ENCODE measurements at regions not wholly inside any gene's neighbourhood (a gene's known extent, or its start where the extent isn't known, plus 50 kb on each side); places are given as distances from the start of the nearest gene placed in this dataset.
A peak's percentile ranks its signal among the peaks of the same experiment; 100 is the strongest.

DNA sequence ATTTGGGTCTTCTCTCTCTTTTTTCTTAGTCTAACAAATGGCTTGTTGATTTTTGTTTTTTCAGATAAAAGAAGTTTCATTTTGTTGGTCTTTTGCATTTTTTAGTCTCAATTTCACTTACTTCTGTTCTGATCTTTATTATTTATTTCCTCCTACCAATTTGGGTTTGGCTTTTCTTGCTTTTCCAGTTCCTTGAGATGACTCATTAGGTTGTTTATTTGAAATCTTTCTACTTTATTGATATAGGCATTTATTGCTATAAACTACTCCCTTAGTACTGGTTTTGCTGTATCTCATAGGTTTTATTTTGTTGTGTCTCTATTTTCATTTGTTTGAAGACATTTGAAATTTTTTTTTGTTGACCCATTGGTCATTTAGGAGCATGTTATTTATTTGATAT is 152.2 kb upstream of the MPHOSPH6 start:
- no peak for ATAC-seq (ENCODE audit: insufficient number of reproducible peaks, low FRiP score, low read depth)
- H3K4me3 ChIP-seq = no peak overlapping the region

GRCh38 chr16:82319038-82319437 is 149.0 kb upstream of the MPHOSPH6 start:
- Histone ChIP-seq H3K27me3 (replicated peaks; ENCODE audit: insufficient read depth) (no peaks in the 10 kb centered on the region), H3K27ac (no peak overlapping the region), H3K36me3 (no peaks in the 10 kb centered on the region), H3K9me3 (no peaks in the 10 kb centered on the region), H3K4me1 (ENCODE audit: control insufficient read depth in 1 of 2, low read depth in 2 of 2) (peaks cover 6 to 13% of the 10 kb centered on the region in 2 donors), H3K4me3 (no peak overlapping the region)
- TF ChIP-seq, protein P1, sequence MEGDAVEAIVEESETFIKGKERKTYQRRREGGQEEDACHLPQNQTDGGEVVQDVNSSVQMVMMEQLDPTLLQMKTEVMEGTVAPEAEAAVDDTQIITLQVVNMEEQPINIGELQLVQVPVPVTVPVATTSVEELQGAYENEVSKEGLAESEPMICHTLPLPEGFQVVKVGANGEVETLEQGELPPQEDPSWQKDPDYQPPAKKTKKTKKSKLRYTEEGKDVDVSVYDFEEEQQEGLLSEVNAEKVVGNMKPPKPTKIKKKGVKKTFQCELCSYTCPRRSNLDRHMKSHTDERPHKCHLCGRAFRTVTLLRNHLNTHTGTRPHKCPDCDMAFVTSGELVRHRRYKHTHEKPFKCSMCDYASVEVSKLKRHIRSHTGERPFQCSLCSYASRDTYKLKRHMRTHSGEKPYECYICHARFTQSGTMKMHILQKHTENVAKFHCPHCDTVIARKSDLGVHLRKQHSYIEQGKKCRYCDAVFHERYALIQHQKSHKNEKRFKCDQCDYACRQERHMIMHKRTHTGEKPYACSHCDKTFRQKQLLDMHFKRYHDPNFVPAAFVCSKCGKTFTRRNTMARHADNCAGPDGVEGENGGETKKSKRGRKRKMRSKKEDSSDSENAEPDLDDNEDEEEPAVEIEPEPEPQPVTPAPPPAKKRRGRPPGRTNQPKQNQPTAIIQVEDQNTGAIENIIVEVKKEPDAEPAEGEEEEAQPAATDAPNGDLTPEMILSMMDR (IDR thresholded peaks at IDR 0.05) = no peak
- DNase-seq (ENCODE audit: low spot score) (no peak), ATAC-seq (ENCODE audit: insufficient number of reproducible peaks, low FRiP score, low read depth) (no peak)

More for the DNA sequence above, 152.2 kb upstream of the MPHOSPH6 start:
- Histone ChIP-seq H3K9me3 (no peaks in the 10 kb centered on the region), H3K4me1 (ENCODE audit: control insufficient read depth in 1 of 2, low read depth in 2 of 2) (peaks cover 6 to 13% of the 10 kb centered on the region in 2 donors), H3K27me3 (replicated peaks; ENCODE audit: insufficient read depth) (no peaks in the 10 kb centered on the region), H3K36me3 (no peaks in the 10 kb centered on the region), H3K27ac (no peak overlapping the region)
- TF ChIP-seq, protein P1 (IDR thresholded peaks at IDR 0.05) = no peak
- no peak for DNase-seq (ENCODE audit: low spot score)

- Histone ChIP-seq H3K27ac (peak overlapping the region in 1 of 2 donors; percentile 3), H3K4me3 (no peak overlapping the region), H3K36me3 (no peaks in the 10 kb centered on the region), H3K27me3 (replicated peaks; ENCODE audit: insufficient read depth) (no peaks in the 10 kb centered on the region), H3K9me3 (no peaks in the 10 kb centered on the region), H3K4me1 (ENCODE audit: control insufficient read depth in 1 of 2, low read depth in 2 of 2) (peaks cover 6 to 13% of the 10 kb centered on the region in 2 donors)
- DNase-seq (ENCODE audit: low spot score) = no peak
- no peak for ATAC-seq (ENCODE audit: insufficient number of reproducible peaks, low FRiP score, low read depth)
- TF ChIP-seq, protein P1 (IDR thresholded peaks at IDR 0.05) = no peak
Measured at GRCh38 chr16:82317411-82318167, 147.6 kb upstream of the MPHOSPH6 start.

DNA sequence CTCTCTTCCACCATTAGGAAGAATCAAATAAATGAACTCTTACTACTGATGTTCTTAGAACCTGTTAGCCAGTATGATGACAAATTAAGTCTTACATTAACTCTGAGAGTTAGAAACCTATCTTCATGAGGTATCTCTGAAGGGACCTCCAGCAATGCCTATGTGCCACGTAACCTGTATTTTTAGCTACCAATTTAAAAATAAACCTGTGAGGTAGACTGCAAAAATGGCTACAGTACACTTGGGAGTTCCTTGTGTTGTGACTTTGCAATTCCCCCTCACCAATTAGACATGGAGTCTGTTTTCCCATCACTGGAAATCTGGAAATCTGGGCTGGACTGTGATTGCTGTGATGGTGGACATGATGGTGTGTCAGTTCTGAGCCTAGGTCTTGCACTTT is 143.7 kb upstream of the MPHOSPH6 start:
- H3K27ac ChIP-seq = no peak overlapping the region
- no peak for ATAC-seq (ENCODE audit: insufficient number of reproducible peaks, low FRiP score, low read depth)
- no peak for DNase-seq (ENCODE audit: low spot score)

DNA sequence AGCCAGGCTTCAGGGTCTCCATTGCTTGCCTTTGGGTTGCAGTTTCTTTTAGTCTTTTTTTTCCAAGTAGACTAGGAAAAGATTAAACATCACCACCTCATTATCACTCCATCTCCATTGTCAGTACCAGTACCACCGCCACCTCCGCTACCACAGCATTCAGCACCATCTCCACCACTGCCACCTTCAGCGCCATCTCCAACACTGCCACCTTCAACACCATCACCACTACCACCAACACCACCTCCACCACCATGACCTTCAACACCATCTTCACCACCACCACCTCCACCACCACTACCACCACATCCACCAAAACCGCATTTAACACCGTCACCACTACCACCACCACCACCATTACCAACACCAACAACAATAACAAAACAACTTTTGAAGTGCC is 141.5 kb upstream of the MPHOSPH6 start:
- Histone ChIP-seq H3K27me3 (replicated peaks; ENCODE audit: insufficient read depth) (no peaks in the 10 kb centered on the region), H3K4me3 (no peak overlapping the region), H3K27ac (no peak overlapping the region), H3K36me3 (no peaks in the 10 kb centered on the region), H3K4me1 (ENCODE audit: control insufficient read depth in 1 of 2, low read depth in 2 of 2) (peaks cover 0 to 14% of the 10 kb centered on the region in 2 donors), H3K9me3 (no peaks in the 10 kb centered on the region)
- TF ChIP-seq, protein P1 (IDR thresholded peaks at IDR 0.05) = no peak
- ATAC-seq (ENCODE audit: insufficient number of reproducible peaks, low FRiP score, low read depth) (no peak), DNase-seq (ENCODE audit: low spot score) (no peak)

More for the DNA sequence above, 143.7 kb upstream of the MPHOSPH6 start:
- no peak overlapping the region for H3K4me3 ChIP-seq
- TF ChIP-seq, protein P1 (IDR thresholded peaks at IDR 0.05) = no peak
- H3K27me3 ChIP-seq (replicated peaks; ENCODE audit: insufficient read depth) = no peaks in the 10 kb centered on the region
- H3K9me3 ChIP-seq = no peaks in the 10 kb centered on the region
- H3K36me3 ChIP-seq = no peaks in the 10 kb centered on the region
- H3K4me1 ChIP-seq (ENCODE audit: control insufficient read depth in 1 of 2, low read depth in 2 of 2) = peaks cover 6 to 25% of the 10 kb centered on the region in 2 donors

All from thoracic aorta (tissue), 2 donors.